Endothelial cell of umbilical vein (primary cell): ENCODE measurements at regions not wholly inside any gene's neighbourhood (a gene's known extent, or its start where the extent isn't known, plus 50 kb on each side); places are given as distances from the start of the nearest gene placed in this dataset.

Experiments used
- BruUV-seq: library from RNA; stranded (reverse); fragments of 400-500 nt; replicated peaks from 2 replicates; lab custom pipeline; 2021; lab: Mats Ljungman, UMichigan
- CTCF ChIA-PET: fragments of 300-600, 350-600 bp; sonication (Branson Sonifier 250); formaldehyde crosslinking; loops from one replicate; lab custom pipeline; 2021; ENCODE audit warnings: antibody characterized with exemption, inconsistent platforms; lab: Charles Lee
- POLR2A ChIA-PET: fragments of 300-600, 350-600 bp; sonication (Branson Sonifier 250); formaldehyde crosslinking; loops from one replicate; lab custom pipeline; 2021; ENCODE audit warnings: antibody characterized with exemption, inconsistent platforms; lab: Charles Lee
- DNase-seq: peaks from one replicate; pipeline ENCODE4 v3.0.0-alpha.2; 2011; ENCODE audit warnings: low read depth, low spot score
- FAIRE-seq: peaks from 2 replicates; lab custom pipeline; 2011; peaks lifted over from hg19 to GRCh38; lab: Jason Lieb, UNC
- H2AFZ ChIP-seq: 2 replicates; pipeline ENCODE4 v1.6.0; 2012; ENCODE audit warnings: low read depth, low read length, control low read depth, inconsistent platforms
- H3K27ac ChIP-seq: 2 replicates; pipeline ENCODE4 v1.5.1; 2011; ENCODE audit warnings: low read depth, mild to moderate bottlenecking, control low read depth, low read length, moderate library complexity; ENCODE audit not compliant: insufficient read depth
- H3K27me3 ChIP-seq, 2 experiments: 2 replicates each; pipeline versions ENCODE4 v1.6.0 to v1.6.1; 2011; ENCODE audit warnings: low read length in 2 of 2, mixed read lengths in 1 of 2; ENCODE audit not compliant: control insufficient read depth in 2 of 2, insufficient read depth in 2 of 2
- H3K36me3 ChIP-seq, 2 experiments: 2 replicates in 1 of 2; 3 replicates in 1 of 2; pipeline ENCODE4 v1.5.1; 2011; ENCODE audit warnings: low read length in 2 of 2, mild to moderate bottlenecking in 1 of 2, moderate library complexity in 1 of 2; ENCODE audit not compliant: control insufficient read depth in 2 of 2, insufficient read depth in 2 of 2; ENCODE audit errors: extremely low read depth in 1 of 2
- H3K4me1 ChIP-seq: 3 replicates; pipeline ENCODE4 v1.5.1; 2011; ENCODE audit warnings: mild to moderate bottlenecking, low read length; ENCODE audit not compliant: control insufficient read depth, insufficient read depth; ENCODE audit errors: extremely low read depth
- H3K4me2 ChIP-seq: 2 replicates; pipeline ENCODE4 v1.6.1; 2011; ENCODE audit warnings: low read length, control low read depth, mixed read lengths; ENCODE audit not compliant: insufficient read depth
- H3K4me3 ChIP-seq, 3 experiments: fragments of 200-600 bp in 1 of 3; sonication (generic), shearing (Covaris generic) in 1 of 3; replicated peaks in 1 of 3; 2 replicates each; pipeline ENCODE4 v1.5.1; 2011 to 2016; ENCODE audit warnings: control low read depth in 3 of 3, low read length in 3 of 3, mild to moderate bottlenecking in 2 of 3, inconsistent platforms in 1 of 3, low read depth in 1 of 3, moderate library complexity in 1 of 3; ENCODE audit not compliant: insufficient read depth in 1 of 3
- H3K79me2 ChIP-seq: 2 replicates; pipeline ENCODE4 v1.6.0; 2012; ENCODE audit warnings: low read length, inconsistent platforms; ENCODE audit not compliant: control insufficient read depth, insufficient read depth
- H3K9ac ChIP-seq: replicated peaks from 2 replicates; pipeline ENCODE3; 2011; ENCODE audit warnings: low read length, control low read depth; ENCODE audit not compliant: insufficient read depth; ENCODE audit errors: extremely low read depth
- H3K9me1 ChIP-seq: replicated peaks from 3 replicates; pipeline ENCODE4 v1.6.0; 2011; ENCODE audit warnings: mild to moderate bottlenecking, low read length; ENCODE audit not compliant: control insufficient read depth, insufficient read depth; ENCODE audit errors: extremely low read depth
- H3K9me3 ChIP-seq: replicated peaks from 2 replicates; pipeline ENCODE4 v1.5.1; 2012; ENCODE audit warnings: low read length, inconsistent platforms; ENCODE audit not compliant: control insufficient read depth, insufficient read depth
- H4K20me1 ChIP-seq: replicated peaks from 2 replicates; pipeline ENCODE3; 2011; ENCODE audit warnings: mild to moderate bottlenecking, low read length; ENCODE audit not compliant: control insufficient read depth, insufficient read depth; ENCODE audit errors: extremely low read depth
- EZH2 ChIP-seq: IDR thresholded peaks from 2 replicates; pipeline ENCODE4 v1.6.1; 2012; ENCODE audit warnings: borderline replicate concordance, low read depth, mild to moderate bottlenecking, moderate library complexity, low read length, inconsistent platforms; ENCODE audit not compliant: severe bottlenecking
- FOS ChIP-seq: IDR thresholded peaks from 2 replicates; pipeline ENCODE4 v1.6.1; 2011; ENCODE audit warnings: mild to moderate bottlenecking, low read length, moderate library complexity, borderline replicate concordance; ENCODE audit not compliant: insufficient read depth
- GATA2 ChIP-seq: IDR thresholded peaks from 2 replicates; pipeline ENCODE4 v1.7.0; 2011; ENCODE audit warnings: low read depth, mild to moderate bottlenecking, moderate library complexity, mixed read lengths, low read length; ENCODE audit not compliant: insufficient read length, insufficient read depth
- JUN ChIP-seq: IDR thresholded peaks from 2 replicates; pipeline ENCODE4 v1.6.1; 2011; ENCODE audit warnings: borderline replicate concordance, low read depth; ENCODE audit not compliant: insufficient read length, insufficient read depth
- MAX ChIP-seq: IDR thresholded peaks from 2 replicates; pipeline ENCODE4 v1.6.1; 2011; ENCODE audit not compliant: insufficient read depth, insufficient read length
- MYC ChIP-seq: IDR thresholded peaks from one replicate; pipeline ENCODE4 v1.6.1; 2011; ENCODE audit warnings: mild to moderate bottlenecking, low read depth, low read length
- POLR2A ChIP-seq: IDR thresholded peaks from 2 replicates; pipeline ENCODE4 v1.6.1; 2012; ENCODE audit warnings: low read depth, mild to moderate bottlenecking, control low read depth, low read length
- POLR2AphosphoS5 ChIP-seq: IDR thresholded peaks from 2 replicates; pipeline ENCODE4 v1.6.1; 2012; ENCODE audit warnings: low read depth, mild to moderate bottlenecking, control low read depth, low read length, moderate library complexity; ENCODE audit not compliant: insufficient read depth
- dilution Hi-C: fragments of 300-500 bp; cut with MboI; formaldehyde crosslinking; loops from one replicate; pipeline ENCODE4 v1.15.0; 2019; ENCODE audit warnings: low sequenced_read_pairs; ENCODE audit not compliant: extremely low pct_ligation_motif_present
- intact Hi-C: fragments of 100-400 bp; cut with micrococcal nuclease; formaldehyde crosslinking; loops from one replicate; pipeline ENCODE4 v1.10.0; 2022
- TF ChIP-seq, protein P1 (sequence below), 2 donors: IDR thresholded peaks; 1 replicate in 1 of 2; 2 replicates in 1 of 2; pipeline ENCODE4 v1.5.1; 2011; ENCODE audit warnings: low read length in 2 of 2, mild to moderate bottlenecking in 2 of 2, moderate library complexity in 2 of 2, control low read depth in 1 of 2, inconsistent platforms in 1 of 2, low read depth in 1 of 2; ENCODE audit not compliant: insufficient read depth in 1 of 2; ENCODE audit errors: extremely low read depth in 1 of 2

DNA sequence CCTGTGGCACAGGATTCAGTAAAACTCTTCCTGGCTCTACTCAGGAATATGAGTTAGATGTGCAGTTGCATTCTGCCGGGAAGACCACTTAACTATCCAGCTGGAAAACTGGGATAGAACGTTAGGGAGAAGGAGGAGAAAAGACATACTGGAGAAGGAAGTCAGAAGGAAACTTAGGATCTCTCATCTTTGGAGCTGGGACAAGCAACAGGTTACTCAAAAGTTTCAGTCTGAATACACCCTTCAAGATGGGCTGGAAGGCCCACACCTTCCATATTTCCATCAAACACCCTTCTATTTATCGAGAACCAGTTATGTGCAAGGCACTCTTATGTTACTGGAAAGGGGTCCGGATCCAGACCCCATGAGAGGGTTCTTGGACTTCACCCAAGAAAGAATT lies 440.4 kb upstream of the NRP1 start:
- DNase-seq: no peak
- no TSS peak for BruUV-seq
- no peaks in the 10 kb centered on the region for H4K20me1 ChIP-seq
- H3K27ac ChIP-seq: no peak overlapping the region
- H3K27me3 ChIP-seq: peaks cover 3 to 10% of the 10 kb centered on the region in 2 experiments
- H3K36me3 ChIP-seq: no peaks in the 10 kb centered on the region
- no peaks in the 10 kb centered on the region for H3K9me1 ChIP-seq
- no peaks in the 10 kb centered on the region for H3K79me2 ChIP-seq
- intact Hi-C loops: no loop called here
- no peak overlapping the region for H3K4me3 ChIP-seq
- H3K9me3 ChIP-seq: no peaks in the 10 kb centered on the region
- no peak for FAIRE-seq
- H3K4me1 ChIP-seq: no peaks in the 10 kb centered on the region
- H3K4me2 ChIP-seq: no peak overlapping the region
- no peak for TF ChIP-seq FOS
- no peak for TF ChIP-seq MYC
- no peak for TF ChIP-seq POLR2AphosphoS5
- TF ChIP-seq, protein P1, sequence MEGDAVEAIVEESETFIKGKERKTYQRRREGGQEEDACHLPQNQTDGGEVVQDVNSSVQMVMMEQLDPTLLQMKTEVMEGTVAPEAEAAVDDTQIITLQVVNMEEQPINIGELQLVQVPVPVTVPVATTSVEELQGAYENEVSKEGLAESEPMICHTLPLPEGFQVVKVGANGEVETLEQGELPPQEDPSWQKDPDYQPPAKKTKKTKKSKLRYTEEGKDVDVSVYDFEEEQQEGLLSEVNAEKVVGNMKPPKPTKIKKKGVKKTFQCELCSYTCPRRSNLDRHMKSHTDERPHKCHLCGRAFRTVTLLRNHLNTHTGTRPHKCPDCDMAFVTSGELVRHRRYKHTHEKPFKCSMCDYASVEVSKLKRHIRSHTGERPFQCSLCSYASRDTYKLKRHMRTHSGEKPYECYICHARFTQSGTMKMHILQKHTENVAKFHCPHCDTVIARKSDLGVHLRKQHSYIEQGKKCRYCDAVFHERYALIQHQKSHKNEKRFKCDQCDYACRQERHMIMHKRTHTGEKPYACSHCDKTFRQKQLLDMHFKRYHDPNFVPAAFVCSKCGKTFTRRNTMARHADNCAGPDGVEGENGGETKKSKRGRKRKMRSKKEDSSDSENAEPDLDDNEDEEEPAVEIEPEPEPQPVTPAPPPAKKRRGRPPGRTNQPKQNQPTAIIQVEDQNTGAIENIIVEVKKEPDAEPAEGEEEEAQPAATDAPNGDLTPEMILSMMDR (IDR thresholded peaks at IDR 0.05; ENCODE audit: extremely low read depth in 1 of 2, insufficient read depth in 1 of 2, low read depth in 1 of 2, low read length in 2 of 2): no peak
- no peak for TF ChIP-seq GATA2
- TF ChIP-seq EZH2: no peak
- TF ChIP-seq JUN: no peak
- no peak for TF ChIP-seq POLR2A
- no peak for TF ChIP-seq MAX
- POLR2A ChIA-PET: no interaction called here
- no peak overlapping the region for H3K9ac ChIP-seq
- H2AFZ ChIP-seq: no peak overlapping the region
- dilution Hi-C loops: no loop called here
- CTCF ChIA-PET: no interaction called here
